DOHH2 (cell line): ENCODE measurements at regions not wholly inside any gene's neighbourhood (a gene's known extent, or its start where the extent isn't known, plus 50 kb on each side); places are given as distances from the start of the nearest gene placed in this dataset.

Experiments used
- CTCF ChIP-seq: fragments of 200-600 bp; sonication (generic); IDR thresholded peaks from one replicate; pipeline ENCODE4 v1.5.1; 2014; ENCODE audit warnings: antibody characterized with exemption, mild to moderate bottlenecking, low read depth, low read length; ENCODE audit not compliant: poor library complexity, severe bottlenecking
- EZH2phosphoT487 ChIP-seq: fragments of 200-600 bp; sonication (generic); IDR thresholded peaks from 2 replicates; pipeline ENCODE4 v1.6.1; 2017; ENCODE audit warnings: borderline replicate concordance, mild to moderate bottlenecking, antibody characterized with exemption, low read length, moderate library complexity, mixed read lengths

- TF ChIP-seq CTCF (no peak), EZH2phosphoT487 (no peak)
Measured at GRCh38 chr1:59163268-59164092, 133.4 kb upstream of the FGGY start.
